GM19452 (cell line): ENCODE measurements at regions not wholly inside any gene's neighbourhood (a gene's known extent, or its start where the extent isn't known, plus 50 kb on each side); places are given as distances from the start of the nearest gene placed in this dataset.
"Not testable (repeated sequence)": the region's sequence is repeated elsewhere in the genome, so short reads cannot be mapped to it uniquely, and the experiment has no call there.

ENCODE experiments used
- ATAC-seq: cut with Tn5 transposase; IDR thresholded peaks from one replicate; pipeline ENCODE4 v1.9.1; 2021; ENCODE audit not compliant: unreplicated experiment

- no peak for ATAC-seq
Measured at GRCh38 chr6:168863467-168863866, 390.2 kb downstream of the THBS2 start.

- ATAC-seq: no peak
Measured at GRCh38 chr6:168862346-168862980, 391.2 kb downstream of the THBS2 start.

GRCh38 chr6:168860987-168861386 lies 392.7 kb downstream of the THBS2 start:
- no peak for ATAC-seq

GRCh38 chr6:168860341-168860740 lies 393.3 kb downstream of the THBS2 start:
- ATAC-seq: no peak

- ATAC-seq: no peak
Measured at GRCh38 chr6:168858926-168859325, 394.7 kb downstream of the THBS2 start.

GRCh38 chr6:168856914-168857313 lies 396.7 kb downstream of the THBS2 start:
- no peak for ATAC-seq

GRCh38 chr6:168852376-168852884 lies 401.2 kb downstream of the THBS2 start:
- ATAC-seq: no peak

- no peak for ATAC-seq
Measured at GRCh38 chr6:168851460-168852375, 401.9 kb downstream of the THBS2 start.

GRCh38 chr6:168850027-168850736 lies 403.5 kb downstream of the THBS2 start:
- ATAC-seq: not testable (repeated sequence)

- no peak for ATAC-seq
Measured at GRCh38 chr6:168849459-168849858, 404.2 kb downstream of the THBS2 start.

- no peak for ATAC-seq
Measured at GRCh38 chr6:168848797-168849196, 404.8 kb downstream of the THBS2 start.

- no peak for ATAC-seq
Measured at GRCh38 chr6:168844821-168845609, 404.0 kb downstream of the SMOC2 start.

- ATAC-seq: not testable (repeated sequence)
Measured at GRCh38 chr6:168842632-168843212, 401.7 kb downstream of the SMOC2 start.

GRCh38 chr6:168841609-168842278 lies 400.8 kb downstream of the SMOC2 start:
- no peak for ATAC-seq

- not testable (repeated sequence) for ATAC-seq
Measured at GRCh38 chr6:168840932-168841331, 399.9 kb downstream of the SMOC2 start.

- not testable (repeated sequence) for ATAC-seq
Measured at GRCh38 chr6:168840299-168840698, 399.3 kb downstream of the SMOC2 start.

GRCh38 chr6:168838037-168838399 lies 397.0 kb downstream of the SMOC2 start:
- no peak for ATAC-seq

GRCh38 chr6:168837254-168838036 lies 396.5 kb downstream of the SMOC2 start:
- ATAC-seq: no peak

GRCh38 chr6:168835991-168836390 lies 395.0 kb downstream of the SMOC2 start:
- no peak for ATAC-seq
